ENCODE measurements at regions not wholly inside any gene's neighbourhood (a gene's known extent, or its start where the extent isn't known, plus 50 kb on each side); places are given as distances from the start of the nearest gene placed in this dataset.
"Not testable (repeated sequence)": the region's sequence is repeated elsewhere in the genome, so short reads cannot be mapped to it uniquely, and the experiment has no call there.

GRCh38 chr7:86202833-86203232, 440.9 kb upstream of the GRM3 start:
- DNase-seq, result no peak

GRCh38 chr7:86201767-86202166, 441.9 kb upstream of the GRM3 start:
- DNase-seq, result no peak

- DNase-seq, result no peak
Observed at GRCh38 chr7:86199881-86200614, 443.7 kb upstream of the GRM3 start.

GRCh38 chr7:86190351-86190750, 453.4 kb upstream of the GRM3 start:
- DNase-seq, result no peak

GRCh38 chr7:86181474-86181873, 462.2 kb upstream of the GRM3 start:
- DNase-seq, result no peak

GRCh38 chr7:86164827-86165226, 478.9 kb upstream of the GRM3 start:
- DNase-seq, result no peak

- no peak for DNase-seq
Observed at GRCh38 chr7:86158111-86158510, 485.6 kb upstream of the GRM3 start.

GRCh38 chr7:86155623-86156022, 488.1 kb upstream of the GRM3 start:
- no peak for DNase-seq

- no peak for DNase-seq
Observed at GRCh38 chr7:86152926-86153325, 490.8 kb upstream of the GRM3 start.

GRCh38 chr7:86149024-86149665, 494.6 kb upstream of the GRM3 start:
- no peak for DNase-seq

- DNase-seq, result no peak
Observed at GRCh38 chr7:86148501-86148900, 495.2 kb upstream of the GRM3 start.

GRCh38 chr7:86137343-86137742, 506.4 kb upstream of the GRM3 start:
- no peak for DNase-seq

GRCh38 chr7:86130268-86130667, 513.4 kb upstream of the GRM3 start:
- DNase-seq, result no peak

- DNase-seq, result no peak
Observed at GRCh38 chr7:86123476-86123875, 520.2 kb upstream of the GRM3 start.

GRCh38 chr7:86094166-86094669, 549.5 kb upstream of the GRM3 start:
- no peak for DNase-seq

- DNase-seq, result no peak
Observed at GRCh38 chr7:86091369-86091768, 552.3 kb upstream of the GRM3 start.

- DNase-seq, result no peak
Observed at GRCh38 chr7:86089455-86089854, 554.3 kb upstream of the GRM3 start.

GRCh38 chr7:86064572-86064971, 579.1 kb upstream of the GRM3 start:
- not testable (repeated sequence) for DNase-seq

GRCh38 chr7:86058649-86059048, 585.1 kb upstream of the GRM3 start:
- DNase-seq, result no peak

- DNase-seq, result no peak
Observed at GRCh38 chr7:86050918-86051317, 592.8 kb upstream of the GRM3 start.

GRCh38 chr7:86049910-86050309, 593.8 kb upstream of the GRM3 start:
- DNase-seq, result no peak

- not testable (repeated sequence) for DNase-seq
Observed at GRCh38 chr7:86045197-86045596, 598.5 kb upstream of the GRM3 start.

GRCh38 chr7:86025807-86026206, 617.9 kb upstream of the GRM3 start:
- no peak for DNase-seq

GRCh38 chr7:86013662-86014061, 630.0 kb upstream of the GRM3 start:
- DNase-seq, result no peak
